Thyroid gland (tissue), 4 donors: ENCODE measurements at regions not wholly inside any gene's neighbourhood (a gene's known extent, or its start where the extent isn't known, plus 50 kb on each side); places are given as distances from the start of the nearest gene placed in this dataset.

Experiments
- DNase-seq, 2 donors: peaks; one replicate each; pipeline ENCODE4 v3.0.0-alpha.2; 2019
- H3K27ac ChIP-seq, 3 donors: fragments of 200-600 bp; sonication (generic); 1 replicate in 2 of 3; 2 replicates in 1 of 3; pipeline ENCODE4 v1.5.1; 2016 to 2019; ENCODE audit warnings: mild to moderate bottlenecking in 1 of 3, moderate library complexity in 1 of 3
- H3K27me3 ChIP-seq: fragments of 200-600 bp; sonication (generic); one replicate; pipeline ENCODE4 v1.5.1; 2019
- H3K36me3 ChIP-seq, 2 donors: fragments of 200-600 bp; sonication (generic); one replicate each; pipeline ENCODE4 v1.5.1; 2016 to 2019
- H3K4me1 ChIP-seq, 2 donors: fragments of 200-600 bp; sonication (generic); one replicate each; pipeline ENCODE4 v1.5.1; 2017 to 2019
- H3K4me3 ChIP-seq, 3 donors: fragments of 200-600 bp; sonication (generic); replicated peaks in 1 of 3; 1 replicate in 2 of 3; 2 replicates in 1 of 3; pipeline ENCODE4 v1.5.1; 2016; ENCODE audit warnings: mild to moderate bottlenecking in 1 of 3
- H3K9me3 ChIP-seq: fragments of 200-600 bp; sonication (generic); one replicate; pipeline ENCODE4 v1.5.1; 2017
- POLR2A ChIP-seq, 2 donors: fragments of 450-650 bp; IDR thresholded peaks; one replicate each; pipeline ENCODE4 v1.6.1; 2017; ENCODE audit warnings: antibody characterized with exemption in 2 of 2, mild to moderate bottlenecking in 2 of 2, moderate library complexity in 1 of 2
- WGBS, 2 donors: methylation state at CpG; one replicate each; pipeline ENCODE4 v1.1.5; 2017; 5-methylcytosine and 5-hydroxymethylcytosine counted together
- intact Hi-C: fragments of 100-400 bp; cut with DNase I; formaldehyde crosslinking; loops from one replicate; pipeline ENCODE4 v1.15.1; 2023
- TF ChIP-seq, protein P1 (sequence below), 6 experiments: fragments of 200-600 bp in 3 of 6; fragments of 450-650 bp in 3 of 6; sonication (generic) in 3 of 6; IDR thresholded peaks; one replicate each; pipeline ENCODE4 v1.5.1; 2016 to 2019; ENCODE audit warnings: antibody characterized with exemption in 6 of 6, mild to moderate bottlenecking in 2 of 6, inconsistent platforms in 1 of 6, moderate library complexity in 1 of 6

DNA sequence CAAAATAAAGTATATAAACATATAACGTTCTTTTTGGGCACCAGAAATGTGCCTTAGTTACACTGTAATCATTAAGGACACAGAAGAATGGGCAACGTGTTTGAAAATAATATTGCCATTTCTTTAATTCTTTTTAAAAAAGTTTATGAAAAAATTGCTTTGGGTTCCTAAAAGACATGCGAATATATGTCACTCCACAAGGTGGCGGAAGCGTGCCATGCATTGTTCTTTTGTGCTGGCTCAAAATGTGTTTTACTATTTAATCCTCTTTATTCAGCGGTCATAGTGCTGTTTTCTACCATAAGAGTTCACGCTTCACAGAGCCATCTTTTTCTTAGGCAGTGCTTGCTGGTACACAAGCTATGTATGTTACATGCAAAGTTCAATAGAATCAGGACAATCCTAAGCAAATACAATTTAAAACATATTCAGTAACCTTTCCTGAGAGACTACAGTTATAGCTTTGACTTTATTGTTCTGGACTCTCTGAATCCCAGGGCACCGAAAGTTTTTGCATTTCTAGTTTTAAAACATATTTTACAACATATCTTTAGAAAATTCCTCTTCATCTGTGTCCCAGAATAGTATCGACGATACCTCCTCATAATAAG lies 147.8 kb upstream of the ERBB4 start:
- TF ChIP-seq, protein P1, sequence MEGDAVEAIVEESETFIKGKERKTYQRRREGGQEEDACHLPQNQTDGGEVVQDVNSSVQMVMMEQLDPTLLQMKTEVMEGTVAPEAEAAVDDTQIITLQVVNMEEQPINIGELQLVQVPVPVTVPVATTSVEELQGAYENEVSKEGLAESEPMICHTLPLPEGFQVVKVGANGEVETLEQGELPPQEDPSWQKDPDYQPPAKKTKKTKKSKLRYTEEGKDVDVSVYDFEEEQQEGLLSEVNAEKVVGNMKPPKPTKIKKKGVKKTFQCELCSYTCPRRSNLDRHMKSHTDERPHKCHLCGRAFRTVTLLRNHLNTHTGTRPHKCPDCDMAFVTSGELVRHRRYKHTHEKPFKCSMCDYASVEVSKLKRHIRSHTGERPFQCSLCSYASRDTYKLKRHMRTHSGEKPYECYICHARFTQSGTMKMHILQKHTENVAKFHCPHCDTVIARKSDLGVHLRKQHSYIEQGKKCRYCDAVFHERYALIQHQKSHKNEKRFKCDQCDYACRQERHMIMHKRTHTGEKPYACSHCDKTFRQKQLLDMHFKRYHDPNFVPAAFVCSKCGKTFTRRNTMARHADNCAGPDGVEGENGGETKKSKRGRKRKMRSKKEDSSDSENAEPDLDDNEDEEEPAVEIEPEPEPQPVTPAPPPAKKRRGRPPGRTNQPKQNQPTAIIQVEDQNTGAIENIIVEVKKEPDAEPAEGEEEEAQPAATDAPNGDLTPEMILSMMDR (IDR thresholded peaks at IDR 0.05), result peak; percentile 73 to 95 (median 90)
- no peak for TF ChIP-seq POLR2A (IDR thresholded peaks at IDR 0.05)
- Histone ChIP-seq H3K36me3 (no peaks in the 10 kb centered on the region), H3K27ac (peak overlapping the region in 1 of 3 donors; percentile 9), H3K27me3 (no peaks in the 10 kb centered on the region), H3K4me3 (no peak overlapping the region), H3K4me1 (peaks cover 6 to 12% of the 10 kb centered on the region in 2 donors), H3K9me3 (no peaks in the 10 kb centered on the region)
- intact Hi-C loops, result loop anchor here (10.0 kb wide), 2 partner anchors 208 to 458 kb away; no protein-coding TSS in a partner anchor
- DNase-seq, result peak; percentile 74 to 78
- 17% methylated on average over 10 of the region's 10 CpGs for WGBS, 2 donors

DNA sequence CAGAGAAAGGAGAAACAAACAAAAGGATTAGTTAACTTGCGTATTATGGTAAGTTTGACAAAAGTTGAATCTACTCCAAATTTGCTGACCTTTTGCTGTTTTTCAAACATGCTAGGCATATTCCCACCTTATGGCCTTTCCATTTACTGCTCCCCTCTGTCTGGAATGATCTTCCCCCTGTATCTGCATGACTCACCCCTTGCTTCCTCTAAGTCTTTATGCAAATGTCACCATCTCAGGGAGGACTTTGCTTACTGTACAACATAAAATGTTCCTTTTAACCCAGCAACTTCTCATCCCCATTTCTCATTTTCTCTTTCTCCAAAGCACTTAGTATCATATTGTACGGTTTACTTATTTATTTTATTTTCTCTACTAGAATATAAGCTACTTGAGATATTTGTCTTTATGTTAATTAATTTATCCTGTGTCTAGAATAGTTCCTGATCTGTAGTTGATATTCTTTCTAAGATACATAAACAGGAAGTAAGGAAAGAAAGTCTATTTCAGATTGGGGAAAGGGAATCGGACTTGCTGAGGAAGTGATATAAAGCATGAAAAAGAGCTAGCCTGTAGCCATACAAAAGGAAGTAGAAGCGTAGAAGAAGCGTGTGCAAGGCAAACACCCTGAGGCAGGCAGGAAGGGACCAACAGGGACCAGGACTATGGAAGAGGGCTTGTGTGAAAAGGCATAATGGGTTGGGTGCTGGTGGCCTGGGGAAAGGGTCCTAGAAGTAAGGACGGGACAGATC lies 144.9 kb upstream of the ERBB4 start:
- DNase-seq, result no peak
- Histone ChIP-seq H3K27me3 (no peaks in the 10 kb centered on the region), H3K4me3 (no peak overlapping the region), H3K9me3 (no peaks in the 10 kb centered on the region), H3K36me3 (no peaks in the 10 kb centered on the region), H3K4me1 (peaks cover 0 to 6% of the 10 kb centered on the region in 2 donors), H3K27ac (no peak overlapping the region)
- intact Hi-C loops, result loop anchor here (10.0 kb wide), 2 partner anchors 211 to 461 kb away; no protein-coding TSS in a partner anchor
- WGBS, 2 donors, result 75 to 82% methylated on average over 6 of the region's 6 CpGs
- TF ChIP-seq, protein P1 (IDR thresholded peaks at IDR 0.05), result no peak
- TF ChIP-seq POLR2A (IDR thresholded peaks at IDR 0.05), result no peak

DNA sequence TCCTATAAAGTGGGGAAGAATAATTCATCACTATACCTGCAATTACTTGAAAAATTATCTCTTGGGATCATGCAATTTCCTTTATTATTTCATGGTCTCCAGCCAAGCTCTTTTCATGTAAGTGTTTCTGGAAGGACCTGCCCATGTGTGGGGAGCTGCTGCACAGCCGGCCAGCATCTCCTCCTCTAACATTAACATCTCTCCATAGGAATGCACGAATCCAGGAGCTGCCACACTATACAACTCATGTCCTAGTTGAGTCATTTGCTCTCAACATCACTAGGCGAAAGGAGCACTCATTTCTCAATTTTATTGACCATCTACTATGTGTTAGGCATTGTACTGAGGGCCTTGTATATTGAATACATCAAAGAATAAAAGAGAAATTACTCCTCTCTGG lies 144.3 kb upstream of the ERBB4 start:
- Histone ChIP-seq H3K9me3 (no peaks in the 10 kb centered on the region), H3K36me3 (no peaks in the 10 kb centered on the region), H3K4me3 (no peak overlapping the region), H3K27me3 (no peaks in the 10 kb centered on the region), H3K27ac (no peak overlapping the region), H3K4me1 (peaks cover 0 to 6% of the 10 kb centered on the region in 2 donors)
- intact Hi-C loops, result loop anchor here (10.0 kb wide), 2 partner anchors 212 to 462 kb away; no protein-coding TSS in a partner anchor
- DNase-seq, result no peak
- 73 to 82% methylated on average over 3 of the region's 3 CpGs for WGBS, 2 donors
- TF ChIP-seq POLR2A (IDR thresholded peaks at IDR 0.05), result no peak
- TF ChIP-seq, protein P1 (IDR thresholded peaks at IDR 0.05), result no peak

DNA sequence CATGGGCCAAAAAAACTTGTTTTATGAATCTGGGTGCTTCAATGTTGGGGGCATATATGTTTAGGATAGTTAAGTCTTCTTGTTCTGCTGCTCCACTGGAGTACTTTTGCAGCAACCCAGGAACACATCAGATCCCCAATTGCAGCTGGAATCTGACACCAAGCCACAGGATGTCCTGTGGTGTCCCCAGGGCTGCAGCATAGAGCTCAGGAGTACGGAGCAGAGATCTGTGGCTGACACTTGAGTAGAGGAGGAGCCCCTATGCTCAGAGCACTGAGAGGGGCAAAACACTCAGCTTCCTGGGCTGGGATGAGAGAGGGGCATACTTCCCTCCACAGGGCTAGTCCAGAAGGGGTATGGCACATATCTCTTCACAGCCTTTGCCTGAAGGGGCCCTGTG lies 138.9 kb upstream of the ERBB4 start:
- Histone ChIP-seq H3K9me3 (no peaks in the 10 kb centered on the region), H3K27me3 (no peaks in the 10 kb centered on the region), H3K27ac (no peak overlapping the region), H3K4me1 (no peaks in the 10 kb centered on the region), H3K4me3 (no peak overlapping the region), H3K36me3 (no peaks in the 10 kb centered on the region)
- intact Hi-C loops, result no loop called here
- no peak for DNase-seq
- 31 to 88% methylated on average over 1 of the region's 1 CpG for WGBS, 2 donors
- TF ChIP-seq, protein P1 (IDR thresholded peaks at IDR 0.05), result no peak
- no peak for TF ChIP-seq POLR2A (IDR thresholded peaks at IDR 0.05)

DNA sequence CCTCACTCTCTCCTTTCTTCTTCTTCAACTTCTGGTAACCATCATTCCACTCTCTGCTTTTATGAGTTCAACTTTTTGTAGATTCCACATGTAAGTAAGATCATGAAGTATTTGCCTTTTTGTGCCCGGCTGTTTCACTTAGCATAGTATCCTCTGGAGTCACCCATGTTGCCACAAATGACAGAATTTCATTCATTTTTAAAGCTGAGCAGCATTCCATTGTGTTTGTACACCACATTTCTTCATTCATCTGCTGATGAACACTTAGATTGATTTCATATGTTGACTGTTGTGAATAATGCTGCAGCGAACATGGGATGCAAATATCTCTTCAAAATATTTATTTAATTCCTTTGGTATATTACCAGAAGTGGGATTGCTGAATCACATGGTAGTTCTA lies 133.6 kb upstream of the ERBB4 start:
- Histone ChIP-seq H3K9me3 (no peaks in the 10 kb centered on the region), H3K27me3 (no peaks in the 10 kb centered on the region), H3K27ac (no peak overlapping the region), H3K4me1 (no peaks in the 10 kb centered on the region), H3K36me3 (no peaks in the 10 kb centered on the region), H3K4me3 (no peak overlapping the region)
- 89 to 95% methylated on average over 2 of the region's 2 CpGs for WGBS, 2 donors
- TF ChIP-seq, protein P1 (IDR thresholded peaks at IDR 0.05), result no peak
- TF ChIP-seq POLR2A (IDR thresholded peaks at IDR 0.05), result no peak
- intact Hi-C loops, result no loop called here
- DNase-seq, result no peak
